IPS-NIHi11 (cell line): ENCODE measurements at regions not wholly inside any gene's neighbourhood (a gene's known extent, or its start where the extent isn't known, plus 50 kb on each side); places are given as distances from the start of the nearest gene placed in this dataset.

Source experiments
- DNase-seq: peaks from one replicate; pipeline ENCODE4 v3.0.0; 2012; ENCODE audit warnings: mixed read lengths, low spot score

GRCh38 chr2:228864131-228864530 lies 407.0 kb downstream of the PID1 start:
- no peak for DNase-seq

- DNase-seq, result no peak
Observed at GRCh38 chr2:228860601-228861285, 410.3 kb downstream of the PID1 start.

- DNase-seq, result peak; percentile 6
Observed at GRCh38 chr2:228853151-228853550, 417.9 kb downstream of the PID1 start.

- DNase-seq, result no peak
Observed at GRCh38 chr2:228848638-228849037, 422.4 kb downstream of the PID1 start.

- no peak for DNase-seq
Observed at GRCh38 chr2:228847684-228848083, 423.4 kb downstream of the PID1 start.

GRCh38 chr2:228846161-228846560 lies 424.9 kb downstream of the PID1 start:
- no peak for DNase-seq

GRCh38 chr2:228845162-228845925 lies 425.7 kb downstream of the PID1 start:
- DNase-seq, result no peak

- no peak for DNase-seq
Observed at GRCh38 chr2:228841877-228842276, 429.2 kb downstream of the PID1 start.

- no peak for DNase-seq
Observed at GRCh38 chr2:228841475-228841874, 429.6 kb downstream of the PID1 start.

GRCh38 chr2:228840743-228841114 lies 430.4 kb downstream of the PID1 start:
- no peak for DNase-seq

- DNase-seq, result no peak
Observed at GRCh38 chr2:228840113-228840742, 430.9 kb downstream of the PID1 start.

GRCh38 chr2:228839421-228839876 lies 431.6 kb downstream of the PID1 start:
- DNase-seq, result no peak

- DNase-seq, result no peak
Observed at GRCh38 chr2:228838819-228839218, 432.3 kb downstream of the PID1 start.

- DNase-seq, result no peak
Observed at GRCh38 chr2:228828397-228828796, 442.7 kb downstream of the PID1 start.

GRCh38 chr2:228827056-228827700 lies 443.9 kb downstream of the PID1 start:
- no peak for DNase-seq

GRCh38 chr2:228819701-228820100 lies 451.4 kb downstream of the PID1 start:
- no peak for DNase-seq

- no peak for DNase-seq
Observed at GRCh38 chr2:228802181-228803071, 468.7 kb downstream of the PID1 start.

- no peak for DNase-seq
Observed at GRCh38 chr2:228801451-228801850, 469.6 kb downstream of the PID1 start.

- DNase-seq, result no peak
Observed at GRCh38 chr2:228799208-228799588, 471.9 kb downstream of the PID1 start.

GRCh38 chr2:228798458-228799207 lies 472.5 kb downstream of the PID1 start:
- DNase-seq, result no peak

- no peak for DNase-seq
Observed at GRCh38 chr2:228796386-228796785, 474.7 kb downstream of the PID1 start.
